ENCODE measurements at regions not wholly inside any gene's neighbourhood (a gene's known extent, or its start where the extent isn't known, plus 50 kb on each side); places are given as distances from the start of the nearest gene placed in this dataset.

- 81 to 94% (median 89%) methylated on average over 1 of the region's 1 CpG for WGBS, 3 donors
- intact Hi-C loops (cut with DNase I) = no loop called here
Observed at GRCh38 chr2:138974651-138975050, 194.5 kb upstream of the NXPH2 start.

GRCh38 chr2:138964418-138964817 lies 184.2 kb upstream of the NXPH2 start:
- H3K27me3 ChIP-seq = no peaks in the 10 kb centered on the region
- WGBS, 3 donors = 79 to 90% (median 87%) methylated on average over 1 of the region's 1 CpG
- DNase-seq = no peak

More at GRCh38 chr2:138974651-138975050, 194.5 kb upstream of the NXPH2 start:
- H3K27ac ChIP-seq = no peak overlapping the region
- no peaks in the 10 kb centered on the region for H3K27me3 ChIP-seq
- H3K4me1 ChIP-seq (ENCODE audit: insufficient read depth) = no peaks in the 10 kb centered on the region
- no peak overlapping the region for H3K4me3 ChIP-seq
- DNase-seq = no peak
- TF ChIP-seq EP300 (IDR thresholded peaks at IDR 0.05) (no peak), POLR2A (IDR thresholded peaks at IDR 0.05) (no peak), CTCF (IDR thresholded peaks at IDR 0.05) (no peak)
- H3K36me3 ChIP-seq = no peaks in the 10 kb centered on the region
- H3K9me3 ChIP-seq = no peaks in the 10 kb centered on the region

GRCh38 chr2:138962686-138963085 lies 182.5 kb upstream of the NXPH2 start:
- WGBS, 3 donors = 24 to 31% (median 29%) methylated on average over 5 of the region's 5 CpGs
- H3K9me3 ChIP-seq = no peaks in the 10 kb centered on the region
- H3K4me3 ChIP-seq = no peak overlapping the region
- intact Hi-C loops (cut with DNase I) = no loop called here
- H3K4me1 ChIP-seq (ENCODE audit: insufficient read depth) = no peaks in the 10 kb centered on the region
- no peaks in the 10 kb centered on the region for H3K36me3 ChIP-seq
- no peak for DNase-seq
- TF ChIP-seq CTCF (IDR thresholded peaks at IDR 0.05) = no peak
- no peak for TF ChIP-seq POLR2A (IDR thresholded peaks at IDR 0.05)
- TF ChIP-seq EP300 (IDR thresholded peaks at IDR 0.05) = no peak
- no peak overlapping the region for H3K27ac ChIP-seq
- H3K27me3 ChIP-seq = no peaks in the 10 kb centered on the region

More at GRCh38 chr2:138964418-138964817, 184.2 kb upstream of the NXPH2 start:
- Histone ChIP-seq H3K9me3 (no peaks in the 10 kb centered on the region), H3K36me3 (no peaks in the 10 kb centered on the region), H3K4me1 (ENCODE audit: insufficient read depth) (no peaks in the 10 kb centered on the region), H3K27ac (no peak overlapping the region), H3K4me3 (no peak overlapping the region)
- TF ChIP-seq CTCF (IDR thresholded peaks at IDR 0.05) (no peak), EP300 (IDR thresholded peaks at IDR 0.05) (no peak), POLR2A (IDR thresholded peaks at IDR 0.05) (no peak)
- intact Hi-C loops (cut with DNase I) = no loop called here

GRCh38 chr2:138960191-138960590 lies 180.0 kb upstream of the NXPH2 start:
- 77 to 83% (median 82%) methylated on average over 4 of the region's 4 CpGs for WGBS, 3 donors
- no peak overlapping the region for H3K4me3 ChIP-seq
- no peaks in the 10 kb centered on the region for H3K36me3 ChIP-seq
- intact Hi-C loops (cut with DNase I) = no loop called here
- TF ChIP-seq POLR2A (IDR thresholded peaks at IDR 0.05) = no peak
- TF ChIP-seq CTCF (IDR thresholded peaks at IDR 0.05) = no peak
- no peak for TF ChIP-seq EP300 (IDR thresholded peaks at IDR 0.05)
- H3K27ac ChIP-seq = no peak overlapping the region
- no peaks in the 10 kb centered on the region for H3K27me3 ChIP-seq
- no peak for DNase-seq
- no peaks in the 10 kb centered on the region for H3K4me1 ChIP-seq (ENCODE audit: insufficient read depth)
- H3K9me3 ChIP-seq = no peaks in the 10 kb centered on the region
